Upper lobe of left lung (tissue), 6 donors: ENCODE measurements at regions not wholly inside any gene's neighbourhood (a gene's known extent, or its start where the extent isn't known, plus 50 kb on each side); places are given as distances from the start of the nearest gene placed in this dataset.
"Not testable (repeated sequence)": the region's sequence is repeated elsewhere in the genome, so short reads cannot be mapped to it uniquely, and the experiment has no call there.

Experiments used
- ATAC-seq, 2 donors: fragments of 200-7000 bp; cut with Tn5 transposase; one replicate each; pipeline ENCODE4 v1.9.1; 2022; ENCODE audit warnings: mild to moderate bottlenecking in 2 of 2, moderate library complexity in 2 of 2; ENCODE audit not compliant: low FRiP score in 2 of 2
- DNase-seq, 2 donors: peaks; one replicate each; pipeline ENCODE4 v3.0.0-alpha.2; 2019 to 2020
- H3K27ac ChIP-seq, 4 donors: fragments of 200-600 bp; sonication (generic); one replicate each; pipeline ENCODE4 v1.5.1; 2016 to 2019
- H3K27me3 ChIP-seq, 4 donors: fragments of 200-600 bp; sonication (generic); one replicate each; pipeline ENCODE4 v1.5.1; 2017 to 2019
- H3K36me3 ChIP-seq, 4 donors: fragments of 200-600 bp; sonication (generic); one replicate each; pipeline ENCODE4 v1.5.1; 2016 to 2019
- H3K4me1 ChIP-seq, 4 donors: fragments of 200-600 bp; sonication (generic); one replicate each; pipeline ENCODE4 v1.5.1; 2018 to 2019
- H3K4me3 ChIP-seq, 4 donors: fragments of 200-600 bp; sonication (generic); one replicate each; pipeline ENCODE4 v1.5.1; 2017 to 2019; ENCODE audit warnings: mild to moderate bottlenecking in 2 of 4, moderate library complexity in 1 of 4
- H3K9me3 ChIP-seq, 4 donors: fragments of 200-600 bp; sonication (generic); one replicate each; pipeline ENCODE4 v1.5.1; 2018 to 2019
- CTCF ChIP-seq, 6 experiments: fragments of 450-650 bp in 4 of 6; fragments of 200-600 bp in 2 of 6; sonication (generic) in 2 of 6; IDR thresholded peaks; one replicate each; pipeline ENCODE4 v1.5.1; 2016 to 2019; ENCODE audit warnings: antibody characterized with exemption in 6 of 6
- EP300 ChIP-seq, 4 donors: sonication (generic); formaldehyde crosslinking; IDR thresholded peaks; one replicate each; pipeline ENCODE4 v1.5.1; 2017; ENCODE audit warnings: antibody characterized with exemption in 4 of 4, control low read depth in 2 of 4
- POLR2A ChIP-seq, 4 donors: fragments of 450-650 bp; IDR thresholded peaks; one replicate each; pipeline ENCODE4 v1.5.1; 2016 to 2017; ENCODE audit warnings: antibody characterized with exemption in 4 of 4, mild to moderate bottlenecking in 2 of 4
- POLR2AphosphoS5 ChIP-seq, 2 donors: sonication (generic); formaldehyde crosslinking; IDR thresholded peaks; one replicate each; pipeline ENCODE4 v1.5.1; 2017; ENCODE audit warnings: antibody characterized with exemption in 2 of 2
- WGBS, 2 donors: methylation state at CpG; one replicate each; pipeline ENCODE4 v1.1.5; 2017 to 2018; 5-methylcytosine and 5-hydroxymethylcytosine counted together
- donor health status: DM: no; HTN: no; CAD: no; lungs with moderate emphysema.
- donor health status: DM: no; HTN: yes; CAD: no; lungs with severe emphysema.

GRCh38 chr2:224098481-224099230 is 59.6 kb upstream of the SERPINE2 start:
- ATAC-seq (no peak), DNase-seq (no peak)
- no peaks in the 10 kb centered on the region for H3K9me3 ChIP-seq
- H3K4me3 ChIP-seq: no peak overlapping the region
- H3K27ac ChIP-seq: no peak overlapping the region
- no peaks in the 10 kb centered on the region for H3K27me3 ChIP-seq
- no peak for TF ChIP-seq CTCF (IDR thresholded peaks at IDR 0.05)
- no peak for TF ChIP-seq POLR2A (IDR thresholded peaks at IDR 0.05)
- TF ChIP-seq POLR2AphosphoS5 (IDR thresholded peaks at IDR 0.05): no peak
- TF ChIP-seq EP300 (IDR thresholded peaks at IDR 0.05): no peak
- H3K4me1 ChIP-seq: no peaks in the 10 kb centered on the region
- no peaks in the 10 kb centered on the region for H3K36me3 ChIP-seq
- WGBS, 2 donors: 77 to 82% methylated on average over 16 of the region's 16 CpGs

GRCh38 chr2:224094413-224094812 is 55.3 kb upstream of the SERPINE2 start:
- Histone ChIP-seq H3K27me3 (no peaks in the 10 kb centered on the region), H3K27ac (no peak overlapping the region), H3K4me1 (no peaks in the 10 kb centered on the region), H3K9me3 (no peaks in the 10 kb centered on the region), H3K4me3 (no peak overlapping the region), H3K36me3 (no peaks in the 10 kb centered on the region)
- no peak for TF ChIP-seq CTCF (IDR thresholded peaks at IDR 0.05)
- TF ChIP-seq POLR2A (IDR thresholded peaks at IDR 0.05): no peak
- no peak for TF ChIP-seq EP300 (IDR thresholded peaks at IDR 0.05)
- no peak for TF ChIP-seq POLR2AphosphoS5 (IDR thresholded peaks at IDR 0.05)
- ATAC-seq (no peak), DNase-seq (no peak)
- WGBS, 2 donors: 83 to 91% methylated on average over 1 of the region's 1 CpG

GRCh38 chr2:224091671-224092070 is 52.6 kb upstream of the SERPINE2 start:
- DNase-seq, H3K27ac ChIP-seq, H3K27me3 ChIP-seq, H3K4me3 ChIP-seq, H3K9me3 ChIP-seq, H3K4me1 ChIP-seq, ATAC-seq, H3K36me3 ChIP-seq: not testable (repeated sequence)
- WGBS, 2 donors: 72 to 73% methylated on average over 5 of the region's 5 CpGs

- H3K9me3 ChIP-seq, H3K4me3 ChIP-seq, H3K36me3 ChIP-seq, H3K4me1 ChIP-seq, H3K27me3 ChIP-seq, ATAC-seq, DNase-seq, H3K27ac ChIP-seq: not testable (repeated sequence)
- WGBS, 2 donors: 86 to 87% methylated on average over 6 of the region's 6 CpGs
These were observed 50.5 kb upstream of the SERPINE2 start for GRCh38 chr2:224089606-224090005.
